GM12878 (cell line): ENCODE measurements at regions not wholly inside any gene's neighbourhood (a gene's known extent, or its start where the extent isn't known, plus 50 kb on each side); places are given as distances from the start of the nearest gene placed in this dataset.

Experiments used
- ATAC-seq: fragments of 200-7000 bp; cut with Tn5 transposase; 3 replicates; pipeline ENCODE4 v1.9.1; 2020; ENCODE audit warnings: mild to moderate bottlenecking, moderate library complexity
- BruUV-seq: library from RNA; stranded (reverse); fragments of 400-500 nt; replicated peaks from 2 replicates; lab custom pipeline; 2021; lab: Mats Ljungman, UMichigan
- CTCF ChIA-PET: fragments of 300-600 bp; sonication (Branson Sonifier 250); formaldehyde crosslinking; extraction: SDS; loops from one replicate; lab custom pipeline; 2021; ENCODE audit warnings: inconsistent platforms; lab: Yijun Ruan, JAX
- POLR2A ChIA-PET: fragments of 350-600 bp; formaldehyde crosslinking; extraction: SDS; loops from one replicate; lab custom pipeline; 2021; ENCODE audit warnings: inconsistent platforms; lab: Charles Lee
- RAD21 ChIA-PET: fragments of 300-600 bp; sonication (Branson Sonifier 250); formaldehyde crosslinking; loops from one replicate; lab custom pipeline; 2023; ENCODE audit warnings: antibody characterized with exemption; ENCODE audit not compliant: unreplicated experiment; lab: Charles Lee
- SMC1A ChIA-PET: fragments of 300-600 bp; sonication (Branson Sonifier 250); formaldehyde crosslinking; loops from one replicate; lab custom pipeline; 2023; ENCODE audit not compliant: unreplicated experiment, uncharacterized antibody; lab: Charles Lee
- DNase-seq: peaks from one replicate; pipeline ENCODE4 v3.0.0-alpha.2; 2011; ENCODE audit warnings: low read depth, low spot score
- FAIRE-seq: peaks from 3 replicates; lab custom pipeline; 2011; peaks lifted over from hg19 to GRCh38; lab: Jason Lieb, UNC
- H2AFZ ChIP-seq: 2 replicates; pipeline ENCODE4 v1.6.0; 2011; ENCODE audit warnings: low read depth, low read length, control low read depth; ENCODE audit not compliant: control insufficient read depth
- H3K27ac ChIP-seq: 2 replicates; pipeline ENCODE4 v1.5.1; 2011; ENCODE audit warnings: control low read depth; ENCODE audit not compliant: control insufficient read depth, insufficient read depth
- H3K27me3 ChIP-seq, 2 experiments: replicated peaks in 1 of 2; 2 replicates each; pipeline versions ENCODE4 v1.6.0 to v1.6.1; 2011; ENCODE audit warnings: low read length in 1 of 2; ENCODE audit not compliant: control insufficient read depth in 2 of 2, insufficient read depth in 2 of 2
- H3K36me3 ChIP-seq, 2 experiments: 2 replicates each; pipeline ENCODE4 v1.5.1; 2011; ENCODE audit warnings: low read length in 1 of 2; ENCODE audit not compliant: control insufficient read depth in 2 of 2, insufficient read depth in 2 of 2
- H3K4me1 ChIP-seq: 2 replicates; pipeline ENCODE4 v1.6.1; 2011; ENCODE audit warnings: mild to moderate bottlenecking, low read length, moderate library complexity, mixed read lengths; ENCODE audit not compliant: control insufficient read depth, insufficient read depth
- H3K4me2 ChIP-seq: 2 replicates; pipeline ENCODE4 v1.6.0; 2011; ENCODE audit warnings: control low read depth; ENCODE audit not compliant: control insufficient read depth, insufficient read depth
- H3K4me3 ChIP-seq: fragments of 200-600 bp; sonication (generic); 2 replicates; pipeline ENCODE4 v1.5.1; 2016
- H3K79me2 ChIP-seq: 2 replicates; pipeline ENCODE4 v1.6.0; 2011; ENCODE audit warnings: low read length; ENCODE audit not compliant: control insufficient read depth, insufficient read depth
- H3K9ac ChIP-seq: 2 replicates; pipeline ENCODE4 v1.8.0; 2011; ENCODE audit warnings: low read length, control low read depth, mixed read lengths; ENCODE audit not compliant: control insufficient read depth, insufficient read depth
- H3K9me3 ChIP-seq: replicated peaks from 3 replicates; pipeline ENCODE4 v1.5.1; 2011; ENCODE audit warnings: mild to moderate bottlenecking, low read length; ENCODE audit not compliant: control insufficient read depth, insufficient read depth
- H4K20me1 ChIP-seq: 2 replicates; pipeline ENCODE4 v1.6.0; 2011; ENCODE audit not compliant: control insufficient read depth, insufficient read depth
- CHD2 ChIP-seq: IDR thresholded peaks from 2 replicates; pipeline ENCODE4 v1.6.1; 2011; ENCODE audit warnings: low read depth, low read length, improper control_type of control experiment, borderline replicate concordance
- EGR1 ChIP-seq, 2 experiments: IDR thresholded peaks; 1 replicate in 1 of 2; 2 replicates in 1 of 2; pipeline ENCODE4 v1.6.1; 2011 to 2012; ENCODE audit warnings: low read depth in 2 of 2, low read length in 2 of 2, borderline replicate concordance in 1 of 2, mild to moderate bottlenecking in 1 of 2, moderate library complexity in 1 of 2
- HDGF ChIP-seq: fragments of 450-650 bp; IDR thresholded peaks from 2 replicates; pipeline ENCODE4 v1.6.1; 2016; ENCODE audit warnings: antibody characterized with exemption
- IKZF2 ChIP-seq, 2 experiments: fragments of 450-650 bp; IDR thresholded peaks; 2 replicates each; pipeline ENCODE4 v1.6.1; 2017; ENCODE audit warnings: mild to moderate bottlenecking in 2 of 2, moderate library complexity in 2 of 2
- MYB ChIP-seq: fragments of 150-350 bp; IDR thresholded peaks from 2 replicates; pipeline ENCODE4 v1.6.1; 2014; ENCODE audit warnings: mild to moderate bottlenecking, low read depth, low read length, borderline replicate concordance
- POLR2A ChIP-seq: IDR thresholded peaks from 2 replicates; pipeline ENCODE4 v1.6.1; 2011; ENCODE audit warnings: low read depth, mild to moderate bottlenecking, low read length
- RCOR1 ChIP-seq: conservative IDR thresholded peaks from 2 replicates; pipeline ENCODE4 v1.6.1; 2012; ENCODE audit warnings: low read depth, low read length, improper control_type of control experiment
- ZNF24 ChIP-seq: fragments of 450-650 bp; IDR thresholded peaks from 2 replicates; pipeline ENCODE4 v1.6.1; 2017; ENCODE audit warnings: antibody characterized with exemption, mild to moderate bottlenecking
- ZZZ3 ChIP-seq: IDR thresholded peaks from 2 replicates; pipeline ENCODE4 v1.6.1; 2011; ENCODE audit warnings: low read depth; ENCODE audit not compliant: control insufficient read depth, insufficient read length
- WGBS: methylation state at CpG from one replicate; pipeline ENCODE4 v1.1.6; 2016; ENCODE audit warnings: low lambda C conversion rate; ENCODE audit not compliant: insufficient replicate concordance, insufficient coverage; ENCODE audit errors: missing lambda C conversion rate; 5-methylcytosine and 5-hydroxymethylcytosine counted together
- in situ Hi-C: fragments of 300-500 bp; cut with MboI; formaldehyde crosslinking; loops from 9 replicates; pipeline ENCODE4 v1.14.3; 2018; ENCODE audit warnings: mixed read lengths
- intact Hi-C: fragments of 100-400 bp; cut with micrococcal nuclease; formaldehyde crosslinking; loops from one replicate; pipeline ENCODE4 v1.14.2; 2022; ENCODE audit not compliant: unreplicated experiment
- TF ChIP-seq, protein P1 (sequence below): fragments of 450-650 bp; conservative IDR thresholded peaks from 2 replicates; pipeline ENCODE4 v1.6.1; 2017; ENCODE audit warnings: mild to moderate bottlenecking, moderate library complexity
- TF ChIP-seq, protein P2 (sequence below), 3 experiments: IDR thresholded peaks in 2 of 3; conservative IDR thresholded peaks in 1 of 3; 2 replicates each; pipeline ENCODE4 v1.5.1; 2011; ENCODE audit warnings: low read depth in 3 of 3, low read length in 3 of 3, mild to moderate bottlenecking in 3 of 3, control low read depth in 2 of 3, moderate library complexity in 2 of 3, inconsistent platforms in 1 of 3, mixed read lengths in 1 of 3; ENCODE audit not compliant: control insufficient read depth in 2 of 3, insufficient read depth in 1 of 3; ENCODE audit errors: extremely low read depth in 1 of 3

DNA sequence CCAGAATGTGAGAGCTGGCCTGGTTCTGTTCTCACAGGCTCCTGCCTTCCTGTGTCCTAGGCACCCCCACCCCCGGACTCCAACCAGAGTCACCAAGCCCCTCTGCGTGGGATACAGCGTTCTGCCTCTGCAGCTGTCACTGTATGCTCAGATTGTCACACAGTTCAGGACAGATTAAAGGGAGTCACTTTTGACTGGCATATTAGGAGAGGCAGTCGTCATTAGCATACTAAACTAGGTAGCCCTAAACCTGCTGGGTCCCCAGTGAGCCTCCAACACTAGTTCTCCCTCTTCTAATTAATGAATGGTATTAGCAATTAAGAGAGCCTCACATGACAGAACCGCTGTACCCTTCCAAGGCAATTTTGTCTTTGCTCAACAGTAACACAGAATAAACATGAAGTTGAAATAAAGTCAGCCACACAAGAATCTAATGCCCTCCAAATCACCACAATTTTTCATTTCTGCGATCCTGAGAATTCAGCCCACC lies 340.2 kb downstream of the CMPK2 start:
- H3K27me3 ChIP-seq = no peaks in the 10 kb centered on the region
- no peak overlapping the region for H3K9ac ChIP-seq
- H3K4me1 ChIP-seq = no peaks in the 10 kb centered on the region
- intact Hi-C loops = loop anchor here (5.0 kb wide), 1 partner anchor 418 kb away; no protein-coding TSS in a partner anchor
- H3K79me2 ChIP-seq = no peaks in the 10 kb centered on the region
- in situ Hi-C loops = no loop called here
- H3K4me2 ChIP-seq = no peak overlapping the region
- TF ChIP-seq ZNF24 = no peak
- TF ChIP-seq RCOR1 = no peak
- no peak for TF ChIP-seq ZZZ3
- TF ChIP-seq IKZF2 (IDR thresholded peaks at IDR 0.05) = no peak
- no peak for TF ChIP-seq HDGF
- TF ChIP-seq CHD2 = no peak
- no peak for TF ChIP-seq POLR2A
- 24% methylated on average over 6 of the region's 6 CpGs for WGBS
- ChIA-PET CTCF (interaction anchor here (1.9 kb wide), 1 partner anchor 9 kb away, joined by 6 read pairs; no protein-coding TSS in a partner anchor), SMC1A (interaction anchor here (0.6 kb wide), 1 partner anchor 180 kb away, joined by 3 read pairs; no protein-coding TSS in a partner anchor), POLR2A (no interaction called here), RAD21 (no interaction called here)
- no TSS peak for BruUV-seq
- no peaks in the 10 kb centered on the region for H3K36me3 ChIP-seq
- no peak overlapping the region for H2AFZ ChIP-seq
- H3K27ac ChIP-seq = no peak overlapping the region
- FAIRE-seq (no peak), DNase-seq (no peak), ATAC-seq (no peak)
- no peak overlapping the region for H3K4me3 ChIP-seq
- H4K20me1 ChIP-seq = no peaks in the 10 kb centered on the region
- no peaks in the 10 kb centered on the region for H3K9me3 ChIP-seq

DNA sequence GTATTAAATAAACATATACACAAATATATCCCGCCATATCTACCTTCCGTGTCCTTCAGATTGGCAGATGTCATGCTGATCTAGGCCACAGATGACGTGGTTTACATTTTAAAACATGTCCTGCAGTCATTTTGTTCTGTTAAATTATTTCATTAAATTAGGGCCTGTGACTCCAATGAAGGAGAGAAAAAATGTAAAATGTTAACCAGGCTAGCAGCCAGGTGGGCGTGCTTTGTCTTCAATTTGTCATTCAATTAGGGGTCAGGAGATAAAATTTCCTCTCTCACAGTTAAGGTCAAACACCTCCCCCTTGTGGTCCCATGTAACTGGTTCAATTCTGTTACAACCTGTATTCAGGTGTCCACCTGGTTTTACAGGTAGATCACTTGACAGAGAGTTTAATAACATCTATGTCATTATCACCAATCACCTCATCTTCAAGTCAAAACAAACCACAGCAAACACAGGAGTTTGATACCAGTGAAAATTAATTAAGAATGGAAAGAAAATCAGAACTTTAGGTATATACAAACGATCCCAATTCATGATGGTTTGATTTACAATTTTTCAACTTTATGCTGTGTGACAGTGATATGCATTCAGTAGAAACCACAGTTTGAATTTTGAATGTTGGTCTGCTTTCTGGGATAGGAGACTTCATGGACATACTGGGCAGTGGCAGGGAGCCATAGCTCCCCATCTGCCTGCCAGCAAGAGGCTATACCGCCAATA lies 339.4 kb downstream of the CMPK2 start:
- no peak overlapping the region for H3K4me2 ChIP-seq
- no peaks in the 10 kb centered on the region for H4K20me1 ChIP-seq
- no peak overlapping the region for H3K27ac ChIP-seq
- ATAC-seq = peak; percentile 52; the same call in 2 of the 3 replicates
- H2AFZ ChIP-seq = no peak overlapping the region
- H3K36me3 ChIP-seq = no peaks in the 10 kb centered on the region
- no peak overlapping the region for H3K4me3 ChIP-seq
- peak; percentile 9 for DNase-seq
- SMC1A ChIA-PET = interaction anchor here (0.6 kb wide), 1 partner anchor 181 kb away, joined by 3 read pairs; no protein-coding TSS in a partner anchor
- no TSS peak for BruUV-seq
- RAD21 ChIA-PET = no interaction called here
- no peaks in the 10 kb centered on the region for H3K9me3 ChIP-seq
- intact Hi-C loops = loop anchor here (1.0 to 5.0 kb wide), 2 partner anchors 173 to 419 kb away; no protein-coding TSS in a partner anchor
- FAIRE-seq = peak; percentile 23
- no peaks in the 10 kb centered on the region for H3K79me2 ChIP-seq
- WGBS = 34% methylated on average over 6 of the region's 6 CpGs
- CTCF ChIA-PET = interaction anchor here (1.9 kb wide), 1 partner anchor 10 kb away, joined by 6 read pairs; no protein-coding TSS in a partner anchor
- POLR2A ChIA-PET = no interaction called here
- no peak overlapping the region for H3K9ac ChIP-seq
- H3K27me3 ChIP-seq = no peaks in the 10 kb centered on the region
- no peaks in the 10 kb centered on the region for H3K4me1 ChIP-seq
- in situ Hi-C loops = no loop called here
- TF ChIP-seq EGR1 (IDR thresholded peaks at IDR 0.05; ENCODE audit: borderline replicate concordance in 1 of 2, low read depth in 2 of 2, low read length in 2 of 2) (no peak), MYB (no peak)
- TF ChIP-seq, protein P1, sequence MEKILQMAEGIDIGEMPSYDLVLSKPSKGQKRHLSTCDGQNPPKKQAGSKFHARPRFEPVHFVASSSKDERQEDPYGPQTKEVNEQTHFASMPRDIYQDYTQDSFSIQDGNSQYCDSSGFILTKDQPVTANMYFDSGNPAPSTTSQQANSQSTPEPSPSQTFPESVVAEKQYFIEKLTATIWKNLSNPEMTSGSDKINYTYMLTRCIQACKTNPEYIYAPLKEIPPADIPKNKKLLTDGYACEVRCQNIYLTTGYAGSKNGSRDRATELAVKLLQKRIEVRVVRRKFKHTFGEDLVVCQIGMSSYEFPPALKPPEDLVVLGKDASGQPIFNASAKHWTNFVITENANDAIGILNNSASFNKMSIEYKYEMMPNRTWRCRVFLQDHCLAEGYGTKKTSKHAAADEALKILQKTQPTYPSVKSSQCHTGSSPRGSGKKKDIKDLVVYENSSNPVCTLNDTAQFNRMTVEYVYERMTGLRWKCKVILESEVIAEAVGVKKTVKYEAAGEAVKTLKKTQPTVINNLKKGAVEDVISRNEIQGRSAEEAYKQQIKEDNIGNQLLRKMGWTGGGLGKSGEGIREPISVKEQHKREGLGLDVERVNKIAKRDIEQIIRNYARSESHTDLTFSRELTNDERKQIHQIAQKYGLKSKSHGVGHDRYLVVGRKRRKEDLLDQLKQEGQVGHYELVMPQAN = no peak
- TF ChIP-seq, protein P2, sequence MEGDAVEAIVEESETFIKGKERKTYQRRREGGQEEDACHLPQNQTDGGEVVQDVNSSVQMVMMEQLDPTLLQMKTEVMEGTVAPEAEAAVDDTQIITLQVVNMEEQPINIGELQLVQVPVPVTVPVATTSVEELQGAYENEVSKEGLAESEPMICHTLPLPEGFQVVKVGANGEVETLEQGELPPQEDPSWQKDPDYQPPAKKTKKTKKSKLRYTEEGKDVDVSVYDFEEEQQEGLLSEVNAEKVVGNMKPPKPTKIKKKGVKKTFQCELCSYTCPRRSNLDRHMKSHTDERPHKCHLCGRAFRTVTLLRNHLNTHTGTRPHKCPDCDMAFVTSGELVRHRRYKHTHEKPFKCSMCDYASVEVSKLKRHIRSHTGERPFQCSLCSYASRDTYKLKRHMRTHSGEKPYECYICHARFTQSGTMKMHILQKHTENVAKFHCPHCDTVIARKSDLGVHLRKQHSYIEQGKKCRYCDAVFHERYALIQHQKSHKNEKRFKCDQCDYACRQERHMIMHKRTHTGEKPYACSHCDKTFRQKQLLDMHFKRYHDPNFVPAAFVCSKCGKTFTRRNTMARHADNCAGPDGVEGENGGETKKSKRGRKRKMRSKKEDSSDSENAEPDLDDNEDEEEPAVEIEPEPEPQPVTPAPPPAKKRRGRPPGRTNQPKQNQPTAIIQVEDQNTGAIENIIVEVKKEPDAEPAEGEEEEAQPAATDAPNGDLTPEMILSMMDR (IDR thresholded peaks at IDR 0.05 in 2 of 3, conservative IDR thresholded peaks at IDR 0.05 in 1 of 3; ENCODE audit: control insufficient read depth in 2 of 3, extremely low read depth in 1 of 3, insufficient read depth in 1 of 3, low read depth in 3 of 3, low read length in 3 of 3) = peak; percentile 54 to 61 (median 54); a peak in 5 of 6 replicates
